GM18907 (cell line): ENCODE measurements at regions not wholly inside any gene's neighbourhood (a gene's known extent, or its start where the extent isn't known, plus 50 kb on each side); places are given as distances from the start of the nearest gene placed in this dataset.

ENCODE experiments used
- ATAC-seq: cut with Tn5 transposase; IDR thresholded peaks from one replicate; pipeline ENCODE4 v1.9.1; 2021; ENCODE audit warnings: mild to moderate bottlenecking, moderate library complexity; ENCODE audit not compliant: unreplicated experiment

- no peak for ATAC-seq
These were observed 521.7 kb upstream of the CLINT1 start for GRCh38 chr5:158380661-158381060.

- no peak for ATAC-seq
These were observed 520.0 kb upstream of the CLINT1 start for GRCh38 chr5:158378931-158379330.

- no peak for ATAC-seq
These were observed 517.7 kb upstream of the CLINT1 start for GRCh38 chr5:158376679-158377078.

- no peak for ATAC-seq
These were observed 516.6 kb upstream of the CLINT1 start for GRCh38 chr5:158375531-158375930.

GRCh38 chr5:158373608-158374395 is 514.9 kb upstream of the CLINT1 start:
- ATAC-seq: no peak

GRCh38 chr5:158369241-158369640 is 510.3 kb upstream of the CLINT1 start:
- ATAC-seq: no peak

- no peak for ATAC-seq
These were observed 509.7 kb upstream of the CLINT1 start for GRCh38 chr5:158368686-158369085.

- ATAC-seq: no peak
These were observed 505.4 kb upstream of the CLINT1 start for GRCh38 chr5:158364367-158364766.

GRCh38 chr5:158354958-158355357 is 496.0 kb upstream of the CLINT1 start:
- no peak for ATAC-seq

- ATAC-seq: no peak
These were observed 492.7 kb upstream of the CLINT1 start for GRCh38 chr5:158351485-158352125.

- no peak for ATAC-seq
These were observed 491.0 kb upstream of the CLINT1 start for GRCh38 chr5:158349987-158350386.

- no peak for ATAC-seq
These were observed 485.4 kb upstream of the CLINT1 start for GRCh38 chr5:158344376-158344775.

GRCh38 chr5:158340608-158341007 is 481.7 kb upstream of the CLINT1 start:
- ATAC-seq: no peak

GRCh38 chr5:158326256-158326655 is 467.3 kb upstream of the CLINT1 start:
- ATAC-seq: no peak

- ATAC-seq: no peak
These were observed 465.3 kb upstream of the CLINT1 start for GRCh38 chr5:158324236-158324635.

- ATAC-seq: no peak
These were observed 463.7 kb upstream of the CLINT1 start for GRCh38 chr5:158322620-158323019.

GRCh38 chr5:158320934-158321333 is 462.0 kb upstream of the CLINT1 start:
- no peak for ATAC-seq

GRCh38 chr5:158320178-158320674 is 461.3 kb upstream of the CLINT1 start:
- no peak for ATAC-seq

- no peak for ATAC-seq
These were observed 458.6 kb upstream of the CLINT1 start for GRCh38 chr5:158317507-158317906.

GRCh38 chr5:158313733-158314464 is 455.0 kb upstream of the CLINT1 start:
- no peak for ATAC-seq

GRCh38 chr5:158313027-158313732 is 454.2 kb upstream of the CLINT1 start:
- no peak for ATAC-seq
